PC-9 (cell line): ENCODE measurements at regions not wholly inside any gene's neighbourhood (a gene's known extent, or its start where the extent isn't known, plus 50 kb on each side); places are given as distances from the start of the nearest gene placed in this dataset.

Experiments used
- BruUV-seq: library from RNA; stranded (reverse); fragments of 400-500 nt; replicated peaks from 2 replicates; lab custom pipeline; 2021; lab: Mats Ljungman, UMichigan
- CTCF ChIA-PET: fragments of 300-600 bp; sonication (Branson Sonifier 250); formaldehyde crosslinking; loops from one replicate; lab custom pipeline; 2022; ENCODE audit warnings: antibody characterized with exemption; lab: Charles Lee
- POLR2A ChIA-PET: fragments of 300-600 bp; sonication (Branson Sonifier 250); formaldehyde crosslinking; loops from one replicate; lab custom pipeline; 2022; ENCODE audit warnings: antibody characterized with exemption; ENCODE audit not compliant: unreplicated experiment; lab: Charles Lee
- DNase-seq, 2 experiments: peaks; one replicate each; pipeline versions ENCODE4 v3.0.0 to v3.0.0-alpha.2; 2015 to 2022; ENCODE audit warnings: mixed read lengths in 1 of 2
- H2AFZ ChIP-seq: fragments of 200-600 bp; sonication (generic); 2 replicates; pipeline ENCODE4 v1.8.1; 2017; ENCODE audit warnings: antibody characterized with exemption
- H3F3A ChIP-seq: fragments of 200-600 bp; sonication (generic); 2 replicates; pipeline ENCODE4 v1.8.1; 2017; ENCODE audit warnings: antibody characterized with exemption, mild to moderate bottlenecking, low read depth; ENCODE audit not compliant: insufficient read depth
- H3K27ac ChIP-seq: fragments of 200-600 bp; sonication (generic); 2 replicates; pipeline ENCODE4 v1.6.1; 2016; ENCODE audit warnings: mixed run types
- H3K27me3 ChIP-seq: fragments of 200-600 bp; sonication (generic); 2 replicates; pipeline ENCODE4 v1.6.1; 2016; ENCODE audit warnings: low read depth, mixed run types; ENCODE audit not compliant: insufficient read depth
- H3K36me3 ChIP-seq: fragments of 200-600 bp; sonication (generic); 2 replicates; pipeline ENCODE4 v1.6.1; 2016; ENCODE audit warnings: low read depth, mixed run types
- H3K4me1 ChIP-seq: fragments of 200-600 bp; sonication (generic); replicated peaks from 2 replicates; pipeline ENCODE4 v1.6.1; 2016; ENCODE audit warnings: mixed run types; ENCODE audit not compliant: insufficient read depth
- H3K4me2 ChIP-seq: fragments of 200-600 bp; sonication (generic); 2 replicates; pipeline ENCODE4 v1.6.1; 2017; ENCODE audit warnings: mixed run types
- H3K4me3 ChIP-seq: fragments of 200-600 bp; sonication (generic); 2 replicates; pipeline ENCODE4 v1.6.1; 2016; ENCODE audit warnings: mixed run types
- H3K79me2 ChIP-seq: fragments of 200-600 bp; sonication (generic); 2 replicates; pipeline ENCODE4 v1.6.1; 2017; ENCODE audit warnings: low read depth, mixed run types
- H3K9me2 ChIP-seq: fragments of 200-600 bp; sonication (generic); 2 replicates; pipeline ENCODE4 v1.8.1; 2017; ENCODE audit warnings: mild to moderate bottlenecking; ENCODE audit not compliant: insufficient read depth
- H3K9me3 ChIP-seq: fragments of 200-600 bp; sonication (generic); 2 replicates; pipeline ENCODE4 v1.8.1; 2016; ENCODE audit warnings: low read depth; ENCODE audit not compliant: insufficient read depth
- H4K20me1 ChIP-seq: fragments of 200-600 bp; sonication (generic); 2 replicates; pipeline ENCODE4 v1.8.1; 2017; ENCODE audit not compliant: insufficient read depth
- EZH2 ChIP-seq: fragments of 200-600 bp; sonication (generic); IDR thresholded peaks from 2 replicates; pipeline ENCODE4 v1.8.0; 2017; ENCODE audit warnings: antibody characterized with exemption, low read depth
- intact Hi-C: fragments of 100-400 bp; cut with micrococcal nuclease; formaldehyde crosslinking; loops from one replicate; pipeline ENCODE4 v1.10.0; 2022; ENCODE audit not compliant: unreplicated experiment
- TF ChIP-seq, protein P1 (sequence below): fragments of 200-600 bp; sonication (generic); conservative IDR thresholded peaks from 2 replicates; pipeline ENCODE4 v1.6.1; 2017; ENCODE audit warnings: mixed run types, antibody characterized with exemption, mild to moderate bottlenecking, moderate library complexity

DNA sequence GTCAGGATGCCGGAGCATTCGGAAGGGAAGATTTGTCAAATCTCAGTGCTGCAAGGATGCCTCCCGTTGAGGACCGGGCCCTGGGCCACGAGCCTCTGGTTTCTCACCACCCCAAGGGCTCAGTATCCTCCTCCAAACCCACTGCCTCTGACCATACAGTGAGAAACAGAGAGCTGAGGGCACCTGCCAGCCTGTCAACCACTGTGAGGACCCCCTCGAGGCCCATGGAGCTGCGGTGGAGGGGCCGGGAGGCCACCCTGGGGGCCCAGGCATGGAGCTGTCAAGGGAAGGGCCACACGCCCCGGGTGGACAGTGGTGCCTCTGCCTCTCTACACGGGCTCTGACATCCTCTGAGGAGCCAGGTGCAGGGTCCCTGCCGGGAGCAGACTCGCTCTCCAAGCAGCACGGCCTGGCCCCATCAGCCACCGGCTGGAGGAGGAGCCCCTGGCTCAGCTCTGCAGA lies 248.0 kb upstream of the TCERG1L start:
- no peaks in the 10 kb centered on the region for H3F3A ChIP-seq
- ChIA-PET POLR2A (no interaction called here), CTCF (no interaction called here)
- DNase-seq: no peak
- H3K27ac ChIP-seq: no peak overlapping the region
- H3K9me2 ChIP-seq: no peaks in the 10 kb centered on the region
- BruUV-seq: no TSS peak
- no peaks in the 10 kb centered on the region for H3K9me3 ChIP-seq
- intact Hi-C loops: no loop called here
- no peaks in the 10 kb centered on the region for H3K4me1 ChIP-seq
- no peaks in the 10 kb centered on the region for H3K36me3 ChIP-seq
- no peak overlapping the region for H2AFZ ChIP-seq
- H4K20me1 ChIP-seq: no peaks in the 10 kb centered on the region
- H3K4me3 ChIP-seq: no peak overlapping the region
- H3K79me2 ChIP-seq: no peaks in the 10 kb centered on the region
- H3K27me3 ChIP-seq: peaks cover 77% of the 10 kb centered on the region
- H3K4me2 ChIP-seq: no peak overlapping the region
- TF ChIP-seq, protein P1, sequence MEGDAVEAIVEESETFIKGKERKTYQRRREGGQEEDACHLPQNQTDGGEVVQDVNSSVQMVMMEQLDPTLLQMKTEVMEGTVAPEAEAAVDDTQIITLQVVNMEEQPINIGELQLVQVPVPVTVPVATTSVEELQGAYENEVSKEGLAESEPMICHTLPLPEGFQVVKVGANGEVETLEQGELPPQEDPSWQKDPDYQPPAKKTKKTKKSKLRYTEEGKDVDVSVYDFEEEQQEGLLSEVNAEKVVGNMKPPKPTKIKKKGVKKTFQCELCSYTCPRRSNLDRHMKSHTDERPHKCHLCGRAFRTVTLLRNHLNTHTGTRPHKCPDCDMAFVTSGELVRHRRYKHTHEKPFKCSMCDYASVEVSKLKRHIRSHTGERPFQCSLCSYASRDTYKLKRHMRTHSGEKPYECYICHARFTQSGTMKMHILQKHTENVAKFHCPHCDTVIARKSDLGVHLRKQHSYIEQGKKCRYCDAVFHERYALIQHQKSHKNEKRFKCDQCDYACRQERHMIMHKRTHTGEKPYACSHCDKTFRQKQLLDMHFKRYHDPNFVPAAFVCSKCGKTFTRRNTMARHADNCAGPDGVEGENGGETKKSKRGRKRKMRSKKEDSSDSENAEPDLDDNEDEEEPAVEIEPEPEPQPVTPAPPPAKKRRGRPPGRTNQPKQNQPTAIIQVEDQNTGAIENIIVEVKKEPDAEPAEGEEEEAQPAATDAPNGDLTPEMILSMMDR: no peak
- no peak for TF ChIP-seq EZH2

DNA sequence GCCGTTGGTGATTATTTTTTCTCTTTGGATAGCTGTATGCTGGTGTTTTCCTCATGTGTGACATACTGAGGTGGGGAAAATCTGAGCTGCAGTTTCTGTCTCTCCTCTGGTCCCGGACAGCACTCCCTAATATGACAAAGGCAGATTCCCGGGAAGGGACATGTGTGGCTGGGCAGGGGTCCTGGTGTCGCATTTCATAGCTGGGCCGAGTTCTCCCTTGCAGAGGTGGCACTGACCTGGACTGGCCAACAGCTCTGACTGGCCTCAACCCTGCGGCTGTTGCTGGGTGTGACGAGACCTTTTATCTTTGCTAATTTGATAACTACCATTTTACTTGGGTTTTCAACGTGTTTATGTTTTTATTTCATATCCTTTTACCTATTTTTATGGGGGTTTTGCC lies 248.6 kb upstream of the TCERG1L start:
- Histone ChIP-seq H2AFZ (no peak overlapping the region), H3F3A (no peaks in the 10 kb centered on the region), H3K4me1 (no peaks in the 10 kb centered on the region), H3K27ac (no peak overlapping the region), H3K9me2 (no peaks in the 10 kb centered on the region), H3K4me2 (no peak overlapping the region), H4K20me1 (no peaks in the 10 kb centered on the region), H3K36me3 (no peaks in the 10 kb centered on the region), H3K9me3 (no peaks in the 10 kb centered on the region), H3K79me2 (no peaks in the 10 kb centered on the region), H3K4me3 (no peak overlapping the region), H3K27me3 (peaks cover 70% of the 10 kb centered on the region)
- POLR2A ChIA-PET: no interaction called here
- no peak for DNase-seq
- no TSS peak for BruUV-seq
- intact Hi-C loops: no loop called here
- CTCF ChIA-PET: no interaction called here
- TF ChIP-seq, protein P1: no peak
- no peak for TF ChIP-seq EZH2

GRCh38 chr10:131560706-131561355 lies 249.3 kb upstream of the TCERG1L start:
- Histone ChIP-seq H2AFZ (no peak overlapping the region), H3F3A (no peaks in the 10 kb centered on the region), H3K79me2 (no peaks in the 10 kb centered on the region), H3K4me3 (no peak overlapping the region), H3K27ac (no peak overlapping the region), H3K9me3 (no peaks in the 10 kb centered on the region), H3K9me2 (no peaks in the 10 kb centered on the region), H4K20me1 (no peaks in the 10 kb centered on the region), H3K4me2 (no peak overlapping the region), H3K27me3 (peaks cover 64% of the 10 kb centered on the region), H3K4me1 (no peaks in the 10 kb centered on the region), H3K36me3 (no peaks in the 10 kb centered on the region)
- no peak for DNase-seq
- no TSS peak for BruUV-seq
- TF ChIP-seq, protein P1: no peak
- no peak for TF ChIP-seq EZH2
- ChIA-PET POLR2A (no interaction called here), CTCF (no interaction called here)
- intact Hi-C loops: no loop called here
